GM12878 (cell line): ENCODE measurements at regions not wholly inside any gene's neighbourhood (a gene's known extent, or its start where the extent isn't known, plus 50 kb on each side); places are given as distances from the start of the nearest gene placed in this dataset.

Experiments used
- ATAC-seq: fragments of 200-7000 bp; cut with Tn5 transposase; 3 replicates; pipeline ENCODE4 v1.9.1; 2020; ENCODE audit warnings: mild to moderate bottlenecking, moderate library complexity
- BruUV-seq: library from RNA; stranded (reverse); fragments of 400-500 nt; replicated peaks from 2 replicates; lab custom pipeline; 2021; lab: Mats Ljungman, UMichigan
- CTCF ChIA-PET: fragments of 300-600 bp; sonication (Branson Sonifier 250); formaldehyde crosslinking; extraction: SDS; loops from one replicate; lab custom pipeline; 2021; ENCODE audit warnings: inconsistent platforms; lab: Yijun Ruan, JAX
- POLR2A ChIA-PET: fragments of 350-600 bp; formaldehyde crosslinking; extraction: SDS; loops from one replicate; lab custom pipeline; 2021; ENCODE audit warnings: inconsistent platforms; lab: Charles Lee
- RAD21 ChIA-PET: fragments of 300-600 bp; sonication (Branson Sonifier 250); formaldehyde crosslinking; loops from one replicate; lab custom pipeline; 2023; ENCODE audit warnings: antibody characterized with exemption; ENCODE audit not compliant: unreplicated experiment; lab: Charles Lee
- SMC1A ChIA-PET: fragments of 300-600 bp; sonication (Branson Sonifier 250); formaldehyde crosslinking; loops from one replicate; lab custom pipeline; 2023; ENCODE audit not compliant: unreplicated experiment, uncharacterized antibody; lab: Charles Lee
- DNase-seq: peaks from one replicate; pipeline ENCODE4 v3.0.0-alpha.2; 2011; ENCODE audit warnings: low read depth, low spot score
- FAIRE-seq: peaks from 3 replicates; lab custom pipeline; 2011; peaks lifted over from hg19 to GRCh38; lab: Jason Lieb, UNC
- H2AFZ ChIP-seq: 2 replicates; pipeline ENCODE4 v1.6.0; 2011; ENCODE audit warnings: low read depth, low read length, control low read depth; ENCODE audit not compliant: control insufficient read depth
- H3K27ac ChIP-seq: 2 replicates; pipeline ENCODE4 v1.5.1; 2011; ENCODE audit warnings: control low read depth; ENCODE audit not compliant: control insufficient read depth, insufficient read depth
- H3K27me3 ChIP-seq, 2 experiments: replicated peaks in 1 of 2; 2 replicates each; pipeline versions ENCODE4 v1.6.0 to v1.6.1; 2011; ENCODE audit warnings: low read length in 1 of 2; ENCODE audit not compliant: control insufficient read depth in 2 of 2, insufficient read depth in 2 of 2
- H3K36me3 ChIP-seq, 2 experiments: 2 replicates each; pipeline ENCODE4 v1.5.1; 2011; ENCODE audit warnings: low read length in 1 of 2; ENCODE audit not compliant: control insufficient read depth in 2 of 2, insufficient read depth in 2 of 2
- H3K4me1 ChIP-seq: 2 replicates; pipeline ENCODE4 v1.6.1; 2011; ENCODE audit warnings: mild to moderate bottlenecking, low read length, moderate library complexity, mixed read lengths; ENCODE audit not compliant: control insufficient read depth, insufficient read depth
- H3K4me2 ChIP-seq: 2 replicates; pipeline ENCODE4 v1.6.0; 2011; ENCODE audit warnings: control low read depth; ENCODE audit not compliant: control insufficient read depth, insufficient read depth
- H3K4me3 ChIP-seq: fragments of 200-600 bp; sonication (generic); 2 replicates; pipeline ENCODE4 v1.5.1; 2016
- H3K79me2 ChIP-seq: 2 replicates; pipeline ENCODE4 v1.6.0; 2011; ENCODE audit warnings: low read length; ENCODE audit not compliant: control insufficient read depth, insufficient read depth
- H3K9ac ChIP-seq: 2 replicates; pipeline ENCODE4 v1.8.0; 2011; ENCODE audit warnings: low read length, control low read depth, mixed read lengths; ENCODE audit not compliant: control insufficient read depth, insufficient read depth
- H3K9me3 ChIP-seq: replicated peaks from 3 replicates; pipeline ENCODE4 v1.5.1; 2011; ENCODE audit warnings: mild to moderate bottlenecking, low read length; ENCODE audit not compliant: control insufficient read depth, insufficient read depth
- H4K20me1 ChIP-seq: 2 replicates; pipeline ENCODE4 v1.6.0; 2011; ENCODE audit not compliant: control insufficient read depth, insufficient read depth
- NKRF ChIP-seq: fragments of 450-650 bp; conservative IDR thresholded peaks from 2 replicates; pipeline ENCODE4 v1.6.1; 2017; ENCODE audit warnings: mild to moderate bottlenecking, moderate library complexity
- SREBF1 ChIP-seq: IDR thresholded peaks from 2 replicates; pipeline ENCODE4 v1.6.1; 2012; ENCODE audit warnings: mild to moderate bottlenecking, low read length
- ZBTB11 ChIP-seq: fragments of 450-650 bp; formaldehyde crosslinking; IDR thresholded peaks from 2 replicates; pipeline ENCODE4 v1.5.0; 2022; ENCODE audit warnings: mild to moderate bottlenecking, missing genetic modification characterization
- WGBS: methylation state at CpG from one replicate; pipeline ENCODE4 v1.1.6; 2016; ENCODE audit warnings: low lambda C conversion rate; ENCODE audit not compliant: insufficient replicate concordance, insufficient coverage; ENCODE audit errors: missing lambda C conversion rate; 5-methylcytosine and 5-hydroxymethylcytosine counted together
- in situ Hi-C: fragments of 300-500 bp; cut with MboI; formaldehyde crosslinking; loops from 9 replicates; pipeline ENCODE4 v1.14.3; 2018; ENCODE audit warnings: mixed read lengths
- intact Hi-C: fragments of 100-400 bp; cut with micrococcal nuclease; formaldehyde crosslinking; loops from one replicate; pipeline ENCODE4 v1.14.2; 2022; ENCODE audit not compliant: unreplicated experiment

- TF ChIP-seq NKRF: no peak
These were observed 374.3 kb downstream of the SLC4A3 start (continued) for GRCh38 chr2:220001751-220002150.

- WGBS: 0% methylated on average over 4 of the region's 4 CpGs
- H3K4me3 ChIP-seq: no peak overlapping the region
- TF ChIP-seq ZBTB11 (CRISPR knock-in tag): no peak
- no peak for TF ChIP-seq SREBF1
- TF ChIP-seq, all 136 proteins: peak for 0
- peaks cover 0 to 4% of the 10 kb centered on the region in 2 experiments; a peak in 2 of 4 replicates for H3K27me3 ChIP-seq
- H3K27ac ChIP-seq: no peak overlapping the region
- H3K4me2 ChIP-seq: no peak overlapping the region
- no peak overlapping the region for H2AFZ ChIP-seq
- FAIRE-seq (no peak), ATAC-seq (no peak), DNase-seq (no peak)
- H4K20me1 ChIP-seq: no peaks in the 10 kb centered on the region
- H3K4me1 ChIP-seq: no peaks in the 10 kb centered on the region
- intact Hi-C loops (no loop called here), in situ Hi-C loops (no loop called here)
- BruUV-seq: no TSS peak
- ChIA-PET POLR2A (no interaction called here), SMC1A (interaction anchor here (0.7 to 1.1 kb wide), 2 partner anchors 18 to 244 kb away, joined by 3 read pairs; no protein-coding TSS in a partner anchor), CTCF (interaction anchor here (1.7 kb wide), 1 partner anchor 10 kb away, joined by 4 read pairs; no protein-coding TSS in a partner anchor), RAD21 (interaction anchor here (0.8 kb wide), 2 partner anchors 10 to 1571 kb away, joined by 3 to 4 read pairs; no protein-coding TSS in a partner anchor)
- no peaks in the 10 kb centered on the region for H3K9me3 ChIP-seq
- H3K9ac ChIP-seq: no peak overlapping the region
- no peaks in the 10 kb centered on the region for H3K36me3 ChIP-seq
- no peaks in the 10 kb centered on the region for H3K79me2 ChIP-seq
These were observed 374.8 kb downstream of the SLC4A3 start for GRCh38 chr2:220002251-220002650.
